Left lung (tissue), 4 donors: ENCODE measurements at regions not wholly inside any gene's neighbourhood (a gene's known extent, or its start where the extent isn't known, plus 50 kb on each side); places are given as distances from the start of the nearest gene placed in this dataset.

ENCODE experiments used
- ATAC-seq: fragments of 200-7000 bp; cut with Tn5 transposase; one replicate; pipeline ENCODE4 v1.9.1; 2020; ENCODE audit warnings: moderate library complexity
- DNase-seq, 4 donors: peaks; one replicate each; pipeline ENCODE4 v3.0.0-alpha.2; 2013 to 2020
- H3K27ac ChIP-seq, 2 donors: fragments of 200-600 bp; sonication (generic) in 1 of 2; one replicate each; pipeline versions ENCODE4 v1.5.0 to v1.8.0; 2020 to 2021
- H3K27me3 ChIP-seq, 2 donors: fragments of 200-600 bp; sonication (generic) in 1 of 2; one replicate each; pipeline versions ENCODE4 v1.5.0 to v1.8.0; 2020 to 2021
- H3K36me3 ChIP-seq, 2 donors: fragments of 200-600 bp; sonication (generic) in 1 of 2; one replicate each; pipeline versions ENCODE4 v1.5.0 to v1.8.0; 2020 to 2021
- H3K4me1 ChIP-seq, 2 donors: fragments of 200-600 bp; one replicate each; pipeline ENCODE4 v1.8.0; 2021
- H3K4me3 ChIP-seq, 2 donors: fragments of 200-600 bp; sonication (generic) in 1 of 2; one replicate each; pipeline versions ENCODE4 v1.5.0 to v1.8.0; 2020 to 2021; ENCODE audit warnings: mild to moderate bottlenecking in 1 of 2
- H3K9me3 ChIP-seq, 2 donors: fragments of 200-600 bp; sonication (generic) in 1 of 2; one replicate each; pipeline versions ENCODE4 v1.5.0 to v1.8.0; 2020 to 2021
- CTCF ChIP-seq, 2 donors: fragments of 200-600 bp; sonication (generic) in 1 of 2; IDR thresholded peaks; one replicate each; pipeline versions ENCODE4 v1.5.0 to v1.8.0; 2021; ENCODE audit warnings: antibody characterized with exemption in 2 of 2
- intact Hi-C, 2 donors: fragments of 100-400 bp; cut with DNase I; formaldehyde crosslinking; loops; one replicate each; pipeline versions ENCODE4 v1.11.2 to v1.14.2; 2022
- donor health status: DM: no; HTN: yes; CAD: no.
- donor health status: DM: no; HTN: no; CAD: no.

- H3K27me3 ChIP-seq, result no peaks in the 10 kb centered on the region
- TF ChIP-seq CTCF (IDR thresholded peaks at IDR 0.05), result no peak
- H3K4me1 ChIP-seq, result no peaks in the 10 kb centered on the region
- intact Hi-C loops, result no loop called here
- H3K27ac ChIP-seq, result no peak overlapping the region
- H3K36me3 ChIP-seq, result no peaks in the 10 kb centered on the region
- H3K4me3 ChIP-seq, result no peak overlapping the region
- no peak for ATAC-seq
- no peak for DNase-seq
- H3K9me3 ChIP-seq, result no peaks in the 10 kb centered on the region
Observed at GRCh38 chr18:23342506-23342905, 110.6 kb upstream of the RIOK3 start.

- H3K27me3 ChIP-seq, result no peaks in the 10 kb centered on the region
- peaks cover 0 to 21% of the 10 kb centered on the region in 2 donors for H3K36me3 ChIP-seq
- no peaks in the 10 kb centered on the region for H3K4me1 ChIP-seq
- DNase-seq (no peak), ATAC-seq (no peak)
- TF ChIP-seq CTCF (IDR thresholded peaks at IDR 0.05), result no peak
- intact Hi-C loops, result no loop called here
- no peak overlapping the region for H3K4me3 ChIP-seq
- no peaks in the 10 kb centered on the region for H3K9me3 ChIP-seq
- peak overlapping the region in 1 of 2 donors; percentile 7 for H3K27ac ChIP-seq
Observed at GRCh38 chr18:23350188-23350587, 102.9 kb upstream of the RIOK3 start.

- H3K36me3 ChIP-seq, result peaks cover 0 to 21% of the 10 kb centered on the region in 2 donors
- peaks cover 0 to 3% of the 10 kb centered on the region in 2 donors for H3K4me1 ChIP-seq
- no peak overlapping the region for H3K27ac ChIP-seq
- no peaks in the 10 kb centered on the region for H3K9me3 ChIP-seq
- TF ChIP-seq CTCF (IDR thresholded peaks at IDR 0.05), result no peak
- intact Hi-C loops, result no loop called here
- ATAC-seq, result no peak
- no peaks in the 10 kb centered on the region for H3K27me3 ChIP-seq
- no peak for DNase-seq
- H3K4me3 ChIP-seq, result no peak overlapping the region
Observed at GRCh38 chr18:23351521-23351920, 101.6 kb upstream of the RIOK3 start.

GRCh38 chr18:23352042-23352441 is 101.0 kb upstream of the RIOK3 start:
- H3K9me3 ChIP-seq, result no peaks in the 10 kb centered on the region
- no peak for TF ChIP-seq CTCF (IDR thresholded peaks at IDR 0.05)
- no peak for DNase-seq
- H3K4me1 ChIP-seq, result peaks cover 0 to 8% of the 10 kb centered on the region in 2 donors
- peaks cover 0 to 21% of the 10 kb centered on the region in 2 donors for H3K36me3 ChIP-seq
- H3K27ac ChIP-seq, result no peak overlapping the region
- no peak for ATAC-seq
- no peak overlapping the region for H3K4me3 ChIP-seq
- intact Hi-C loops, result no loop called here
- H3K27me3 ChIP-seq, result no peaks in the 10 kb centered on the region

GRCh38 chr18:23353459-23353858 is 99.6 kb upstream of the RIOK3 start:
- Histone ChIP-seq H3K27ac (no peak overlapping the region), H3K4me1 (peaks cover 1 to 22% of the 10 kb centered on the region in 2 donors), H3K4me3 (no peak overlapping the region), H3K36me3 (peaks cover 0 to 21% of the 10 kb centered on the region in 2 donors), H3K9me3 (no peaks in the 10 kb centered on the region), H3K27me3 (no peaks in the 10 kb centered on the region)
- ATAC-seq (no peak), DNase-seq (no peak)
- TF ChIP-seq CTCF (IDR thresholded peaks at IDR 0.05), result no peak
- intact Hi-C loops, result no loop called here
